HCT116 (cell line): ENCODE measurements at regions not wholly inside any gene's neighbourhood (a gene's known extent, or its start where the extent isn't known, plus 50 kb on each side); places are given as distances from the start of the nearest gene placed in this dataset.

Experiments
- ATAC-seq: fragments of 200-7000 bp; cut with Tn5 transposase; 2 replicates; pipeline ENCODE4 v1.9.1; 2020; ENCODE audit warnings: mild to moderate bottlenecking, moderate library complexity
- BruUV-seq: library from RNA; stranded (reverse); fragments of 400-500 nt; replicated peaks from 2 replicates; lab custom pipeline; 2021; lab: Mats Ljungman, UMichigan
- CTCF ChIA-PET: fragments of 300-600 bp; sonication (Branson Sonifier 250); formaldehyde crosslinking; loops from one replicate; lab custom pipeline; 2021; ENCODE audit warnings: antibody characterized with exemption; lab: Charles Lee
- POLR2A ChIA-PET: fragments of 300-600, 350-600 bp; sonication (Branson Sonifier 250); formaldehyde crosslinking; loops from one replicate; lab custom pipeline; 2021; ENCODE audit warnings: antibody characterized with exemption; lab: Charles Lee
- RAD21 ChIA-PET, 2 experiments: fragments of 300-600 bp; sonication (Branson Sonifier 250); formaldehyde crosslinking; loops; one replicate each; lab custom pipeline; 2023; ENCODE audit warnings: low total read pairs in 2 of 2; ENCODE audit not compliant: uncharacterized antibody in 2 of 2, unreplicated experiment in 2 of 2, low non-redundant PET in 1 of 2; lab: Charles Lee
- DNase-seq: peaks from one replicate; pipeline ENCODE4 v3.0.0-alpha.2; 2010; ENCODE audit warnings: low read depth, low spot score
- H2AFZ ChIP-seq: fragments of 200-600 bp; shearing (Covaris generic), sonication (generic); 2 replicates; pipeline ENCODE4 v1.6.1; 2017; ENCODE audit warnings: low read depth, mixed run types, mixed read lengths, antibody characterized with exemption, low read length; ENCODE audit not compliant: poor library complexity, severe bottlenecking
- H3K27ac ChIP-seq: 2 replicates; pipeline ENCODE4 v1.5.1; 2012; ENCODE audit warnings: low read depth, low read length
- H3K27me3 ChIP-seq: fragments of 200-600 bp; sonication (generic); 2 replicates; pipeline ENCODE4 v1.6.1; 2016; ENCODE audit warnings: mixed run types, low read length, mixed read lengths; ENCODE audit not compliant: insufficient read depth
- H3K36me3 ChIP-seq, 2 experiments: fragments of 200-500 bp in 1 of 2; fragments of 200-600 bp in 1 of 2; sonication (Bioruptor generic) in 1 of 2; sonication (generic) in 1 of 2; 2 replicates each; pipeline versions ENCODE4 v1.5.1 to v1.6.1; 2014 to 2016; ENCODE audit warnings: low read length in 2 of 2, inconsistent platforms in 1 of 2, mixed read lengths in 1 of 2, mixed run types in 1 of 2; ENCODE audit not compliant: insufficient read depth in 2 of 2, control insufficient read depth in 1 of 2
- H3K4me1 ChIP-seq, 2 experiments: fragments of 200-600 bp in 1 of 2; sonication (generic) in 1 of 2; 2 replicates each; pipeline versions ENCODE4 v1.5.1 to v1.6.1; 2012 to 2017; ENCODE audit warnings: low read length in 2 of 2, inconsistent platforms in 1 of 2, mild to moderate bottlenecking in 1 of 2, mixed read lengths in 1 of 2, mixed run types in 1 of 2, moderate library complexity in 1 of 2; ENCODE audit not compliant: insufficient read depth in 2 of 2, control insufficient read depth in 1 of 2
- H3K4me2 ChIP-seq: fragments of 200-600 bp; sonication (generic); 2 replicates; pipeline ENCODE4 v1.6.1; 2017; ENCODE audit warnings: mixed run types, low read length, mixed read lengths
- H3K4me3 ChIP-seq, 2 experiments: fragments of 200-600 bp in 1 of 2; sonication (generic) in 1 of 2; replicated peaks in 1 of 2; 2 replicates each; pipeline ENCODE4 v1.5.1; 2011 to 2016; ENCODE audit warnings: low read length in 2 of 2, control low read depth in 1 of 2, low read depth in 1 of 2, mild to moderate bottlenecking in 1 of 2, mixed read lengths in 1 of 2, mixed run types in 1 of 2
- H3K79me2 ChIP-seq: fragments of 200-600 bp; sonication (generic); 2 replicates; pipeline ENCODE4 v1.6.1; 2017; ENCODE audit warnings: mild to moderate bottlenecking, mixed run types, low read length, moderate library complexity, mixed read lengths; ENCODE audit not compliant: insufficient read depth
- H3K9ac ChIP-seq: fragments of 200-600 bp; sonication (generic); 2 replicates; pipeline ENCODE4 v1.6.1; 2016; ENCODE audit warnings: low read length, mixed read lengths
- H3K9me2 ChIP-seq: fragments of 200-600 bp; sonication (generic), shearing (Covaris generic); 2 replicates; pipeline ENCODE4 v1.6.1; 2017; ENCODE audit warnings: mixed run types, mild to moderate bottlenecking, moderate library complexity; ENCODE audit not compliant: insufficient read depth
- H3K9me3 ChIP-seq, 2 experiments: fragments of 200-500 bp in 1 of 2; fragments of 200-600 bp in 1 of 2; sonication (Bioruptor generic) in 1 of 2; sonication (generic) in 1 of 2; 2 replicates each; pipeline ENCODE4 v1.6.1; 2014 to 2017; ENCODE audit warnings: low read length in 2 of 2, mixed read lengths in 2 of 2, inconsistent platforms in 1 of 2, low read depth in 1 of 2, mild to moderate bottlenecking in 1 of 2, mixed run types in 1 of 2, moderate library complexity in 1 of 2; ENCODE audit not compliant: control insufficient read depth in 1 of 2, insufficient read depth in 1 of 2
- H4K20me1 ChIP-seq: fragments of 200-600 bp; sonication (generic), shearing (Covaris generic); 2 replicates; pipeline ENCODE4 v1.6.1; 2017; ENCODE audit warnings: mixed run types, mild to moderate bottlenecking, moderate library complexity; ENCODE audit not compliant: insufficient read depth
- CBX3 ChIP-seq: IDR thresholded peaks from 2 replicates; pipeline ENCODE4 v1.6.1; 2012; ENCODE audit warnings: low read depth
- CEBPB ChIP-seq: IDR thresholded peaks from 2 replicates; pipeline ENCODE4 v1.6.1; 2012; ENCODE audit warnings: low read depth
- EGR1 ChIP-seq: IDR thresholded peaks from 2 replicates; pipeline ENCODE4 v1.6.1; 2012; ENCODE audit warnings: low read depth
- ELF1 ChIP-seq: IDR thresholded peaks from 2 replicates; pipeline ENCODE4 v1.6.1; 2012; ENCODE audit warnings: low read depth, borderline replicate concordance
- EZH2 ChIP-seq: fragments of 200-600 bp; sonication (generic); IDR thresholded peaks from 2 replicates; pipeline ENCODE4 v1.6.1; 2017; ENCODE audit warnings: antibody characterized with exemption, mixed run types
- EZH2phosphoT487 ChIP-seq: fragments of 200-600 bp; IDR thresholded peaks from 2 replicates; pipeline ENCODE4 v1.6.1; 2018; ENCODE audit warnings: antibody characterized with exemption, borderline replicate concordance
- FOSL1 ChIP-seq: IDR thresholded peaks from 2 replicates; pipeline ENCODE4 v1.6.1; 2012; ENCODE audit warnings: low read depth
- JUND ChIP-seq: IDR thresholded peaks from 2 replicates; pipeline ENCODE4 v1.6.1; 2012
- MAX ChIP-seq: IDR thresholded peaks from 2 replicates; pipeline ENCODE4 v1.6.1; 2012
- POLR2A ChIP-seq: IDR thresholded peaks from 2 replicates; pipeline ENCODE4 v1.7.0; 2011; ENCODE audit warnings: borderline replicate concordance; ENCODE audit not compliant: insufficient read depth, insufficient read length; ENCODE audit errors: extremely low read depth
- POLR2AphosphoS5 ChIP-seq: IDR thresholded peaks from 2 replicates; pipeline ENCODE4 v1.6.1; 2011; ENCODE audit warnings: mild to moderate bottlenecking, low read depth, low read length, moderate library complexity
- RAD21 ChIP-seq: IDR thresholded peaks from 2 replicates; pipeline ENCODE4 v1.6.1; 2012; ENCODE audit warnings: low read depth, mild to moderate bottlenecking
- REST ChIP-seq: IDR thresholded peaks from 2 replicates; pipeline ENCODE4 v1.6.1; 2012; ENCODE audit warnings: low read depth
- SIN3A ChIP-seq: IDR thresholded peaks from 2 replicates; pipeline ENCODE4 v1.6.1; 2012; ENCODE audit warnings: low read depth
- SP1 ChIP-seq: IDR thresholded peaks from 2 replicates; pipeline ENCODE4 v1.6.1; 2012; ENCODE audit warnings: low read depth
- TCF7L2 ChIP-seq: IDR thresholded peaks from 2 replicates; pipeline ENCODE4 v1.7.0; 2011; ENCODE audit warnings: borderline replicate concordance, inconsistent platforms; ENCODE audit not compliant: insufficient read depth, insufficient read length; ENCODE audit errors: extremely low read depth
- YY1 ChIP-seq: IDR thresholded peaks from 2 replicates; pipeline ENCODE4 v1.6.1; 2011; ENCODE audit warnings: low read length, low read depth, moderate library complexity, mild to moderate bottlenecking; ENCODE audit not compliant: insufficient replicate concordance; ENCODE audit errors: extremely low read depth
- ZFX ChIP-seq: fragments of 450-650 bp; IDR thresholded peaks from 2 replicates; pipeline ENCODE4 v1.6.1; 2017
- intact Hi-C: fragments of 100-400 bp; cut with micrococcal nuclease; formaldehyde crosslinking; loops from 2 replicates; pipeline ENCODE4 v1.10.0; 2022
- TF ChIP-seq, protein P1 (sequence below): IDR thresholded peaks from 2 replicates; pipeline ENCODE4 v1.6.1; 2012
- TF ChIP-seq, protein P2 (sequence below): IDR thresholded peaks from 2 replicates; pipeline ENCODE4 v1.6.1; 2011; ENCODE audit warnings: mild to moderate bottlenecking, low read length, moderate library complexity; ENCODE audit not compliant: insufficient replicate concordance; ENCODE audit errors: extremely low read depth

DNA sequence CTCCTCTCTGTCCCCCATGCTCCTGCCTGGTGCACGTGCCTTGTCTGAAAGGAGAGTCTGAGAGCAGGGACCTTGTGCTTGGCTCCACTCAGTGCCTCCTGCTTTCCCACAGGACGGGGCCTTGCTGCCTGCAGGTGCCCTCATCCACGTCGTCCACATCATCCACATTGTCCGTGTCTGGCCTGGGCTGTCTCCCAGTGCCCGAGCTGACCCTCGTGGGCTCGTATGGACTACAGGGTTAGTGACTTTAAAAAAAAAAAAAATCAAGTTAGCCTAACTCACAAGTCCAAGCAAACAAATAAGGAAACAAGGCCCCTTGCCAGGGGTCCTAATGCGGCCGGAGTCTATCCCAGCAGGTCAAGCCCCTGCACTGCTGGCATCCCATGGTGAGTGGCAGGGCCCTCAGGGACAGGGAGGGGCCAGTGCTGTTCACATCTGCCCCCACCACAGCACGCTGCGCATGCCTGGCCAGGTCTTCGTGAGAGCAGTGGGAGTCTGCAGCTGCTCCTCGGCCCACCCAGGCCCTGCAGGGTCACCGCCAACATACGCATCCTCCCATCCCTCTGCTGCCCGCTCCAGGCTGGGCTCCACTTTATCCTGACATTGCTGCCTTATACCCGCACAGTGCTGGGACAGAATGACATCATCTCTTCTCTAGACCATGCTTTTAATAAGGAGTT, 232.6 kb downstream of the NDUFA10 start:
- H3K27me3 ChIP-seq: no peaks in the 10 kb centered on the region
- ChIA-PET POLR2A (no interaction called here), RAD21 (no interaction called here)

More for the DNA sequence above, 232.6 kb downstream of the NDUFA10 start:
- no peaks in the 10 kb centered on the region for H3K79me2 ChIP-seq
- H3K27ac ChIP-seq: no peak overlapping the region
- H3K4me2 ChIP-seq: no peak overlapping the region
- DNase-seq: no peak
- CTCF ChIA-PET: no interaction called here
- no TSS peak for BruUV-seq
- H3K9me3 ChIP-seq: no peaks in the 10 kb centered on the region
- H3K9ac ChIP-seq: no peak overlapping the region
- no peak for ATAC-seq
- no peaks in the 10 kb centered on the region for H3K9me2 ChIP-seq
- no peaks in the 10 kb centered on the region for H3K4me1 ChIP-seq
- intact Hi-C loops: no loop called here
- no peaks in the 10 kb centered on the region for H3K36me3 ChIP-seq
- TF ChIP-seq CBX3 (no peak), EGR1 (no peak), SP1 (no peak), FOSL1 (no peak), TCF7L2 (no peak), ZFX (no peak), CEBPB (no peak), REST (no peak), RAD21 (no peak), YY1 (no peak), POLR2AphosphoS5 (no peak), EZH2phosphoT487 (no peak), ELF1 (no peak), POLR2A (no peak), EZH2 (no peak), MAX (no peak), SIN3A (no peak), JUND (no peak)
- TF ChIP-seq, protein P1, sequence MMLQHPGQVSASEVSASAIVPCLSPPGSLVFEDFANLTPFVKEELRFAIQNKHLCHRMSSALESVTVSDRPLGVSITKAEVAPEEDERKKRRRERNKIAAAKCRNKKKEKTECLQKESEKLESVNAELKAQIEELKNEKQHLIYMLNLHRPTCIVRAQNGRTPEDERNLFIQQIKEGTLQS: no peak
- TF ChIP-seq, protein P2, sequence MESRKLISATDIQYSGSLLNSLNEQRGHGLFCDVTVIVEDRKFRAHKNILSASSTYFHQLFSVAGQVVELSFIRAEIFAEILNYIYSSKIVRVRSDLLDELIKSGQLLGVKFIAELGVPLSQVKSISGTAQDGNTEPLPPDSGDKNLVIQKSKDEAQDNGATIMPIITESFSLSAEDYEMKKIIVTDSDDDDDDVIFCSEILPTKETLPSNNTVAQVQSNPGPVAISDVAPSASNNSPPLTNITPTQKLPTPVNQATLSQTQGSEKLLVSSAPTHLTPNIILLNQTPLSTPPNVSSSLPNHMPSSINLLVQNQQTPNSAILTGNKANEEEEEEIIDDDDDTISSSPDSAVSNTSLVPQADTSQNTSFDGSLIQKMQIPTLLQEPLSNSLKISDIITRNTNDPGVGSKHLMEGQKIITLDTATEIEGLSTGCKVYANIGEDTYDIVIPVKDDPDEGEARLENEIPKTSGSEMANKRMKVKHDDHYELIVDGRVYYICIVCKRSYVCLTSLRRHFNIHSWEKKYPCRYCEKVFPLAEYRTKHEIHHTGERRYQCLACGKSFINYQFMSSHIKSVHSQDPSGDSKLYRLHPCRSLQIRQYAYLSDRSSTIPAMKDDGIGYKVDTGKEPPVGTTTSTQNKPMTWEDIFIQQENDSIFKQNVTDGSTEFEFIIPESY: no peak
- H4K20me1 ChIP-seq: no peaks in the 10 kb centered on the region
- H3K4me3 ChIP-seq: no peak overlapping the region
- no peak overlapping the region for H2AFZ ChIP-seq
